Activated T-cell treated with anti-CD3 and anti-CD28 coated beads for 48 hours (primary cell): ENCODE measurements at regions not wholly inside any gene's neighbourhood (a gene's known extent, or its start where the extent isn't known, plus 50 kb on each side); places are given as distances from the start of the nearest gene placed in this dataset.

Source experiments
- DNase-seq: peaks from one replicate; pipeline ENCODE4 v3.0.0-alpha.2; 2020; ENCODE audit warnings: low read depth

GRCh38 chr13:105979131-105980011, 556.1 kb downstream of the EFNB2 start:
- no peak for DNase-seq

- DNase-seq: no peak
Measured at GRCh38 chr13:105974380-105974779, 561.1 kb downstream of the EFNB2 start.

- no peak for DNase-seq
Measured at GRCh38 chr13:105972811-105973590, 562.5 kb downstream of the EFNB2 start.

GRCh38 chr13:105972306-105972721, 563.1 kb downstream of the EFNB2 start:
- no peak for DNase-seq

GRCh38 chr13:105971738-105972137, 563.7 kb downstream of the EFNB2 start:
- no peak for DNase-seq

- no peak for DNase-seq
Measured at GRCh38 chr13:105971312-105971711, 564.1 kb downstream of the EFNB2 start.

GRCh38 chr13:105969761-105970160, 565.7 kb downstream of the EFNB2 start:
- DNase-seq: no peak

- no peak for DNase-seq
Measured at GRCh38 chr13:105965910-105966309, 569.6 kb downstream of the EFNB2 start.

GRCh38 chr13:105962080-105962479, 573.4 kb downstream of the EFNB2 start:
- no peak for DNase-seq

GRCh38 chr13:105961438-105961837, 574.0 kb downstream of the EFNB2 start:
- DNase-seq: no peak

GRCh38 chr13:105960326-105960725, 575.1 kb downstream of the EFNB2 start:
- DNase-seq: no peak

GRCh38 chr13:105959876-105960275, 575.6 kb downstream of the EFNB2 start:
- DNase-seq: no peak

GRCh38 chr13:105957769-105958438, 577.6 kb downstream of the EFNB2 start:
- no peak for DNase-seq

- no peak for DNase-seq
Measured at GRCh38 chr13:105956921-105957320, 578.5 kb downstream of the EFNB2 start.

GRCh38 chr13:105952973-105953290, 582.5 kb downstream of the EFNB2 start:
- DNase-seq: no peak

- DNase-seq: no peak
Measured at GRCh38 chr13:105952233-105952972, 583.1 kb downstream of the EFNB2 start.

GRCh38 chr13:105948143-105948542, 587.3 kb downstream of the EFNB2 start:
- DNase-seq: no peak

- DNase-seq: no peak
Measured at GRCh38 chr13:105940882-105941281, 594.6 kb downstream of the EFNB2 start.

GRCh38 chr13:105937451-105937850, 598.0 kb downstream of the EFNB2 start:
- DNase-seq: no peak

- DNase-seq: no peak
Measured at GRCh38 chr13:105936816-105937215, 598.6 kb downstream of the EFNB2 start.

- no peak for DNase-seq
Measured at GRCh38 chr13:105929505-105929904, 606.0 kb downstream of the EFNB2 start.

- no peak for DNase-seq
Measured at GRCh38 chr13:105928901-105929300, 606.6 kb downstream of the EFNB2 start.
